GM18868 (cell line): ENCODE measurements at regions not wholly inside any gene's neighbourhood (a gene's known extent, or its start where the extent isn't known, plus 50 kb on each side); places are given as distances from the start of the nearest gene placed in this dataset.
"Not testable (repeated sequence)": the region's sequence is repeated elsewhere in the genome, so short reads cannot be mapped to it uniquely, and the experiment has no call there.

Source experiments
- ATAC-seq: cut with Tn5 transposase; IDR thresholded peaks from one replicate; pipeline ENCODE4 v1.9.1; 2021; ENCODE audit warnings: mild to moderate bottlenecking, moderate library complexity; ENCODE audit not compliant: unreplicated experiment

DNA sequence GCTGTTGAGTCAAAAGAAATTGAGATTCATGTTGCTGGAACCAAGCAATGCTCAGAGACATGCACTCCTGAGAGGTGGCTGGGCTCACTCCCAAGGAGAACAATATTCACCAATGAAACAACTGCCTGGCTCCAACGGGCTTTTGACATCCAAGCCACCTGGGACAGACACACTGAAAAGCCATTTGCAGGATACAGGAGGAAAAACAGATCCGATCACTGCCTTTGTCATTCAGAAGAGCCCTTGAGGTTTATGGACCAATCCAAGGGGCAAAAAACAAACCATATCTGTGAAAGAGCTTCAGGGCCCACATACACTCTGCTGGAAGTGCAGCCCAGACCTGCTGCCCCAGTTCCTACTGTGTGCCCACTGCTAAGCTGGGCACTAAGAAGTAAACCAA is 277.5 kb downstream of the NUAK1 start:
- ATAC-seq = no peak

DNA sequence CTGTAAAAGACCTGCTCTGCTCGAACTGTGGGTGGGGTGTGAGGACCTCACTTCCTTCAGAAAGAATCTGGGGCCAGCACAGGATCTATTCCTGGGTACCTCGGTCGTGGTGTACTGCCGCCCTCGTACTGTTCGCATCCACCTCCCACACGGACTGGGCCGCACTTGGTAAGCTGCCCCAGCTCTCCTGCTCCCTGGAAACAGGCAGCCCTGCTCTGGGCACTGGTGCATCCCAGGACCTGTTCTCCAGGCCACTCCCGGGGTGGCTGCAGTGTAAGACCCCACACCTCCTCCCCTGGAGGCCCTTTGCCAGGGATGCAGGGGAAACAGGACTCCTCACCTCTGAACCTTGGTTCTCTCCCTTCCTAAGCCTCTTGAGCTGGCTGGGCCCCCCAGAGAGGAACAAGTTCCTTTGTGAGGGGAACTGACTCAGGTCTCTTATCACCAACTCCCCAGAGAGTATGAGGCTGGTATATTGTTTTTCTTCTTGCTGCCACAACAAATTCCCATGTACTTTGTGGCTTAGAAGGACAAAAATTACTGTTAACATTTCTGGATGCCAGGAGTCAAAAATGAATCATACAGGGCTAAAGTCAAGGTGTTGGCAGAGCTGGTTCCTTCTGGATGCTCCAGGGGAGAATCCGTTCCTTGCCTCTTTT is 276.5 kb downstream of the NUAK1 start:
- no peak for ATAC-seq

DNA sequence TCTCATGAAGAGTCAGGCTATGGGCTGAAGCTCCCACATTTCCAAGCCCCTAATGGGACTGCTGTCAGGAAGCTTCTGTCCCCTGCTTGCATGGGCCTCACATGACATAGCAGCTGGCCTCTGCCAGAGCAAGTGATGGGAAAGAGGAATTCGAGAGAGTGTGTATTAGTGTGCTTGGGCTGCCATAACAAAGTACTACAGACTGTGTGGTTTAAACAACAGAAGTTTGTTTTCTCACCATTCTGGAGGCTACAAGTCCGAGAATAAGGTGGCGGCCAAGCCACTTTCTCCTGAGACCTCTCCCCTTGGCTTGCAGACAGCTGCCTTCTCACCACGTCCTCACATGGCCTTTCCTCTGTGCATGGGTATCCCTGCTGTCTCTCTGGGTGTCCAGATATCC is 274.4 kb downstream of the NUAK1 start:
- no peak for ATAC-seq

DNA sequence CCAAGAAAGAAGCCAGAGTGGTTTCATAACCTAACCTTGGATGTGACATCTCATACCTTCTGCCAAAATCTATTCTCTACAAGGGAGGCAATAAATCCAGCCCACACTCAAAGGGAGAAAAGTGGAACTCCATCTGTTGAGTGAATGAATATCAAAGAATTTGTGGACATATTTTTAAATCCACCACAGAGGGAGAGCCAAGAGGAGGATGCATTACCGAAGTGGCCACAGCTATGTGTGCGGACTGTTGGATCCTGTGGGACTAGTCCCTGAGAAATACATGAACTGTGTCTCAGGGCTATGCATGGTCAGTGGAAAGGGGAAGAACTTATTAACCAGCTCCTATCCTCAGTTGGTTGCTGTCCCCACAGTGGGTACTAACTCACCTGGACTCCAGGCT is 273.9 kb downstream of the NUAK1 start:
- no peak for ATAC-seq

DNA sequence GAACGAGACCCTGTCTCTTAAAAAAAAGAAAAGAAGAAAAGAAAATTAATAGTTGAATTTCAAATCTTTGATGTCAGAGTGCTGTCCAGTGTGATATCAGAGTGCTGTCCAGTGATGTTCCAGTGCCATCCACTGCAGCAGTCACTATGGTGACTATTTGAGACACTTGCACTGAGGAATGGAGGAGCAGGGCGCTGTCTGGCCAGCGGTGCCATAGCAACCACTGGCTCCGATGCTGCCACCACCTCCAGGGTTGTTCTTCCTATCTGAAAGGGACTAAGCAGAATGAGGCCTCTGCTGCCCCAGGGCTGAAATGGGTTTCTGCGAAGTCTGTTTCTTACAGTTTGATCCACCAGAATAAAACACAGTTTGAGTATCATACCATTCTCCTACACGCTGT is 272.9 kb downstream of the NUAK1 start:
- no peak for ATAC-seq

DNA sequence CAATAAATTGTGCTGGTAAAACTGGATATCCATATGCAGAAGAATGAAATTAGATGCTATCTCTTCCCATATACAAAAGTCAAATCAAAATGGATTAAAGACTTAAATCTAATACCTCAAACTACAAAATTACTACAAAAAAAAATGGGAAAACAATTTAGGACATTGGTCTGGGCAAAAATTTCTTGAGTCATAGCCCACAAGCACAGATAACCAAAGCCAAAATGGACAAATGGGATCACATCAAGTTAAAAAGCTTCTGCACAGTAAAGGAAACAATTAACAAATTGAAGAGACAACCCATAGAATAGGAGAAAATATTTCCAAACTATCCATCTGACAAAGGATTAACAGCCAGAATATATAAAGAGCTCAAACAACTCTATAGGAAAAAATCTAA is 264.6 kb downstream of the NUAK1 start:
- no peak for ATAC-seq

DNA sequence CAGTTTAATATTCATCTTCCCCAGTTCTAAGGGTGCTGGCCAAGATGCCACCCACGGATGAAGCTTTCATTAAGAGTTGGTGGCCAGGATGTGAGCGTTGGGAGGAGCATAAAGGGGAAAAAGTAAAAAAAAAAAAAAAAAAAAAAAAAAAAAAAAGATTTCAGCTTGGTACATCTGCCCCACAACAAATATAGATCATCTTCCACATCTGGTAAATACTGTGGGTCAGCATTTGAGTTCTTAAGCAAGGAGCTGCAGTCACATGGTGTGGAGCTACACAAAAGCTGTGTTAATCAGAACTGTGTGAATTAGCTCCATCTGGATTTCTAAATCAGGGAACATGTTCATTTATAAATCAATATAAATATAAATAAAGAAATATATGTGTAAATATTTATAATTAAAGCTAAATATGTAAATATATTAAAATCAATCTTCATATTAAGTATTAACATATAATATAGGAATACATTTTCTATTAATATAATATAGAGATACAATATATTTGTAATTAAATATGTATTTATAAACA is 262.3 kb downstream of the NUAK1 start:
- ATAC-seq = no peak

DNA sequence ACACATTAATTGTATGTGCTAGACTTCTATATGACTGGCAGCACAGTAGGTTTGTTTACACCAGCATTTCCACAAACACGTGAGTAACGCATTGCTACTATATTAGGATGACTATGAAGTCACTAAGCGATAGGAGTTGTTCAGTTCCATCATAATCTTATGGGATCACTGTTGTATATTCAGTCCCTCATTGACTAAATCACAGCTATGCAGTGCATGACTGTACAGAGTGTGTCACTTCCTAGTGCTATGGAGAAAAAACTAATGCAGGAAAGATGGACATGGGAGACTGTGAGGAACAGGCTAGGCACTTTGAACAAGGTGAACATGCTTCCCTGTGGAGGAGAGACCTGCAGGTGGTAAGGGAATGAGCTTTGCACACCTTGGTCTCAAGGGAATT is 259.8 kb downstream of the NUAK1 start:
- no peak for ATAC-seq

DNA sequence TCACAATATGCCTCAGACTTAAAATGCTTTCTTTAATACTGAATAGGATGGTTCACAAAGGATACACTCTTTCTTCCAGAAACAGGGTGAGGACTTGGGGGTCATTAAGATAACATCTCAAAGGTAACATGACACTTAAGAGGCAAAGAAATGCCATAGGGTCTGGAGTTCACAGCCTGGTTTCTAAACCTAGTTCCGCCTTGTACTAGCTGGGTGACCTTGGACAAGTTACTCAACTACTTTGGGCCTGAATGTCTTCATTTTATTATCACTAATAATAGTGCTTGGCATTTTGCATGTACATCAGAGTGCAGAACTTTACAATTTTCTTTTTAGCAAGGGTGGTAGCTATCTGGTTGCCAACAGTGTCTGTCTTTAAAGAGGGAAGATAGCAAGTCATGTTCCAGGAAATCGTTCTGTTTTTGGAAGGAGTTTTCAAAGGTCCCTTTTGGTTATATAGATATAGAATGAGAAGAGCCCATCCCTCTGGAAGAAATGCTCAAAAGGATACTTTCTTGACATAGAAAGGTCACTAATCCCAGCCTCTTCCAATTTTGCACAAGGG is 257.8 kb downstream of the NUAK1 start:
- ATAC-seq = no peak

DNA sequence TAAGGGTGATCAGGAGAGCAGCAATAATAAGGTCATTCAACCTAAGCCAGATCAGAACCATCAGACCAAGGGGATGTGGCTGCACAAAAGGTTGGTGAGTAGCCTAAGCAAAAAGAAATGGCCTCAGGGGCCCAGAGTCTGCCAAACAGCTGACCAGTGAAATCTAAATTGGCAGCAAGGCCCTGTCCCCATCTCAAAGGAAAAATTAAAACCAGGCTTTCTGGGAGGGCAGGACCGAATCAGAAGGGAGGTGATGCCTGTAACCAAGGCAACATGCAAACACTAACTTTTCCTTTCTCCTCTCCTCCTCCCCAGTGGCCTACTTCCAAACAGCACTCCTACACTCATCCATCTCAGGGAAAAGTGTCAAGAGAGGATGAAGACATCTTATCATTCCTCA is 256.4 kb downstream of the NUAK1 start:
- ATAC-seq = no peak

DNA sequence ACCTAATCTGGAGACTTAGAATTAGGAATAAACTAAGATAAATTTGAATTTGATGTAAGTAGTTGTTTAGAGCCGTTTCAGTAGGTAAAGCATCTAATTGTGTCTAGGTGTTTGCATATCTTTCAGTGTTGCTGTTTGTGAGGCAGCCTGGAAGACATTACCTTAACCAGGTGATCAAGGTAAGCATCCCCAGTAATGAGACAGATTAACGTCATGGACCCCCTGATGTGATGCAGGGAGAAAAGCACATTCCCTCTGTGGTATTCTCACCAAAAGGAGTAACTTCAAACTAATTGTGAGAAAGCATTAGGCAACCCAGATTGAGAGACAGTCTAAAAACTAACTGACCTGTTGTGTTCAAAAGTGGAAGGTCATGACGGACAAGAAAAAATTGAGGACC is 251.6 kb downstream of the NUAK1 start:
- no peak for ATAC-seq

DNA sequence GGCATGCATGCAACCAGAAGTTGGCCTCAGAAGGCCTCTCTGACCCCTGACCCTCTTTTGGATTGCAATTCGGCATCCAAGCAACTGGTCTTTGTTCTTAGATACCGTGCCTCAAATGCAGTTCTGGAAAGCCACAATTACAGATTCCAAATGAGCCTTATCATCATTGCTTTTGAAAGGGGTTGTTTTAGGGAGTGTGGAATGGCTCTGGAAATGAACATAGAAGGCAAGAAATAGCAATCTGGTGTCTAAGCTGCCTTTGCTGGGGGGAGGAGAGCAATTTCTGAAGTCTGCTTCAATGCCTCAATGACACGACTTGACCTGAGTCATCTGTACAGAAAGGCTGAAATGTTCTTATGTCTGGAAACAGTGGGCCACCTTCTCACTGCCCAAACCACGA is 250.1 kb downstream of the NUAK1 start:
- no peak for ATAC-seq

DNA sequence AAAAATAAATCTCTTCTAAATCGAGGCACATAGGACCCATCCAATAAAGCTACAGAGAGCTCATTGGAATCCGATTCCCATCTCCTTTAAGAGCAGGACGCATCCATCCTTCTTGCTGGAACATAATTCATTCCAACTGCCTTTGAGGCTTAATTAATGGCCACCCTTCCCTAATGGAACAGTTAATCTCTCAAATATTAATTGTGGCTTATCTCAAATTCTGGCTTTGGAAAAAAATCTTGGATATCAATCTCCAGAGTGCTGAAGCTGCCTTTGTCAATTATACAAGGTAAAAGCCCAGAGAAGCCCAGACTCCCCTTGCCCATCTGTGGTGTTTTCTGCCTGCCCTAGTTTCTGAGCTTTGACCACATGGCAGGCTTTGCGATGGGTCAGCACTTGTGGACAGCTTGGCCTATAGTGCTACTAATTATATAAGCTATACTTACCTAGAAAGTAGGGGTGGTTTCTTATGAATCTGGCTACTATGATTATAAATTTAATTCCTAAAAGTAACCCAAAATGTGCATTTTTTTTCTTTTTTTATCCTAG is 246.3 kb downstream of the NUAK1 start:
- no peak for ATAC-seq

DNA sequence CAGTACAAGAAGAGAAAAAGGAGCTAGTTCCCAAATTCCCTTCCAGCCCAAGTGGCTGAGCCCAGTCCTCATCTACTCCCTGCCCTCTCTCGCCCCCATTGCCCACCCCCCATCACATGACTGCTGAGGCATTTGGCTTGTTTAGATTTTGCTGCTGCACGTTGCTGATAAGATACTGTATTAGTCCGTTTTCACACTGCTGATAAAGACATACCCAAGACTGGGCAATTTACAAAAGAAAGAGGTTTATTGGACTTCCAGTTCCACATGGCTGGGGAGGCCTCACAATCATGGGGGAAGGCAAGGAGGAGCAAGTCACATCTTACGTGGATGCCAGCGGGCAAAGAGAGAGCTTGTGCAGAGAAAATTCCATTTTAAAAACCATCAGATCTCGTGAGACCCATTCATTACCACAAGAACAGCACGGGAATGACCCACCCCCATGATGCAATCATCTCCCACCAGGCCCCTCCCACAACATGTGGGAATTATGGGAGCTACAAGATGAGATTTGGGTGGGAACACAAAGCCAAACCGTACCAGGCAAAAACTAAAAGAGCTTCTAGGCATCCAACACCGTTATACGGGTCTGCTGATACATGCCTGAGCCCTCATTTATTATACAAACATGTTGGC is 243.4 kb downstream of the NUAK1 start:
- ATAC-seq = not testable (repeated sequence)

DNA sequence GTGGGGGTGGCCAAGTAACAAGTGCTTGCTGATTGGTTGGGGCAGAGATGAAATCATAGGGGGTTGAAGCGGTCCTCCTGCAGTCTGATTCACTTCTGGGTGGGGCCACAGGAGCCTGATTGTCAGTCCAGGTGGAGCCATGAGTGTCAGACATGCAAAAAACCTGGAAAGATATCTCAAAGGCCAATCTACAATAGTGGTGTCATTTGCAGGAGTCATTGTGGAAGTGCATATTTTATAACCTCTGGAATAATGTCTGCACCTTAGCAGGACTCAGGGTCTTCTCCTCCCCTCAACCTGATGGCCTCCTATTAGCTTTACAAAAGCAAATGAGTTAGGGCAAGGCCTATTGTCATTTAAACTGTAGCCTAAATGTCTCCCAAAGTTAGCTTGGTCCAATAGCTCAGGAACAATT is 241.4 kb downstream of the NUAK1 start:
- no peak for ATAC-seq

DNA sequence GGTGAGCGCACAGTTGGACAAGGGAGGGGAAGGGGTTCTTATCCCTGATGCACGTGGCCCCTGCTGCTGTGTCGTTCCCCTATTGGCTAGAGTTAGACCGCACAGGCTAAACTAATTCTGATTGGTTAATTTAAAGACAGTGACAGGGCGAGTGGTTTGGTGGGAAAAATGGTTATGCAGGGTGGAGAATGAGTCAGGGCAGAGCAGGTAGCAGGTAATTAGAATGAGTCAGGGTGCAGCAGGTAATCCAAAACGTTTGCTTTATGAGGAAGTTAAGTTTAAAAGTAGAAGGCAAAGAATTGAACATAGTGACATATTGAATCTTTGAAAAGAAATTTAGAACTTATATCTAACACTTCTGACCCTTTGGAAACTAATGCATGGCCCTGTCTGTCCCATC is 240.5 kb downstream of the NUAK1 start:
- not testable (repeated sequence) for ATAC-seq

DNA sequence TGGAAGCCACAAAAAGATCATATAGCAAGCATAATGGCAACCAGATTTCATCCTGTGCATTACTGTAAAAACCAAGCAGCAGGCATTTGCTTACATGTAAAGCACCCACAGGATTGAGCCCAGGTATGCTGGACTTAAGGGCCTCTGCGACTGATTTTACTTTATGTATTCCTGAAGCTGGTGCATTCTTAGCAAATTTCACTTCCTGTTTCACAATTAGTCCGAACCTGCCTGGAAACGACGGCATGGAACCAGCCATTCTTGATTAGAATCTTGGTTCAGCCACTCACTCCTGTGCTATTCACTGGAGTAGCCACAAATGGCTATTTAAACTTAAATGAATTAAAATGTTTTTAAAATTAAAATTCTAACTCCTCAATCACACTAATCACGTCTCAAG is 239.2 kb downstream of the NUAK1 start:
- no peak for ATAC-seq

DNA sequence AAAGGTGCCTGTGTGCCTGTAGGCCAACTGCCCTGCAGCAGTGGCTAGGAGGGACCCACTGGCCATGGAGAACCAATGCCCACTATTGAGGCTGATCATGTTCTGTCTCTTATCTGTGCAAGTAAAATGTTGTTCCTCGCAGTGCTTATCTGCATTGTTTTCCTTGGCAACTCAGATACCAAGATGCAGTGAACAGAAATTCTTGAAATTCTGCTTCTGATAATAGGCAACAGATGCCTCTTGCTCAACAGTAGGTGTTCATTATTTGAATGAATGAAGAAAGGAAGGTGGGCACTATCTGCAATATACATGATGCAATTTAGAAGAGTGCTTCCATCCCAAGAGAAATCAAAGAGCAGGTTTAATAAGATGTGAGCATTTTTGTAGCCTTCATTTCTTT is 232.2 kb downstream of the NUAK1 start:
- no peak for ATAC-seq

DNA sequence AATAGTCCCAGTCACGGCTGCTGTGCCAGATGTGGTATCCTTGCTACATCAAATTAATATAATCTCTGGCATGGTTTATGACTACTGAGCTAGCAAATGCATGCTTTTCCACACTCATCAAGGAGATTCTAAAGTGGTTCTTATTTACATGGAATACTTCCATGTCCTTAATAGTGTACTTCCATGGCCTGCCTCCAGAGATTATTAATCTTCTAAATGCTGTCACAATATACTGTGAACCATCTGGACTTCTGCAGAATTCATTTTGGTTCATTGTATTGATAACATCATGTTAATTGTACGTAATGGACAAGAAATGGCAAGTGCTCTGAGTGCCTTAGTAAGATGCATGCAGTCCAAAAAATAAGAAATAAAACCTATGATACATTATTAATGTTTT is 230.8 kb downstream of the NUAK1 start:
- ATAC-seq = no peak

DNA sequence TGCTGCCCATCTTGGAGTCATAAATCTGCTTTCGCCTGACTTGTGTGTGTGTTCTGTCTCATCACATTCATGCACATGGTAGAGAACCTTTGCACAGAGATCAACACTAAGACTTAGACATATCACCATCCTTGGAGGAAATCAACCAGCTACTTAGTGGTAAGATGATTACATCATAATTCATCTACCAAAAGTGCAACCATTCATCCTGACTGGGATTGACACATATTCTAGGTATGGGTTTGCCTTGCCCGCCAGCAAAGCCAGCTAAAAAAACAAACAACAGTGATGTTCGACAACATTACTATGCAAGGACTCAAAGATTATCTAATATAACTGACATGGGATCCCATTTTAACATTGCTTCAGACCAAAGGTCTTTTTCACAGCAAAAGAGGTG is 228.7 kb downstream of the NUAK1 start:
- no peak for ATAC-seq

DNA sequence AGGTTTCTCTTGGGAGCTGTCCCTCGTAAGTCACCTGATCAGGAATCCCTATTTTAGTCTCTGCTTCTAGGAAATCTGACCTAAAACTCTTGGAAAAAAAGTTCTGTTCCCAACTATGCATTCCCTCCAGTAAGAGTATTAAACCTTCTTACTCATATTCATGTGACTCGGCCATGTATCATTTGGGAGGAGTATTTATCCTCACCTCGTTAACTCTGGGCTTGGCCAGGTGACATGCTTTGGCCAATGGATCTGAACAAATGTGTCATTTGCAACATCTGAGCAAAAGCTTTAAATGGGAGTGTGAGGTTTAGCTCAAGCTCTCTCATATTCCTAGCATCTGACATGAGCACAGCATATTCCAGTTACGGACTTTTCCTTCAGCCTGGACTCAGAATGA is 226.8 kb downstream of the NUAK1 start:
- no peak for ATAC-seq
